ENCODE measurements at regions not wholly inside any gene's neighbourhood (a gene's known extent, or its start where the extent isn't known, plus 50 kb on each side); places are given as distances from the start of the nearest gene placed in this dataset.

GRCh38 chr4:181646864-181647263 is 596.3 kb upstream of the TENM3 start:
- DNase-seq = no peak

DNA sequence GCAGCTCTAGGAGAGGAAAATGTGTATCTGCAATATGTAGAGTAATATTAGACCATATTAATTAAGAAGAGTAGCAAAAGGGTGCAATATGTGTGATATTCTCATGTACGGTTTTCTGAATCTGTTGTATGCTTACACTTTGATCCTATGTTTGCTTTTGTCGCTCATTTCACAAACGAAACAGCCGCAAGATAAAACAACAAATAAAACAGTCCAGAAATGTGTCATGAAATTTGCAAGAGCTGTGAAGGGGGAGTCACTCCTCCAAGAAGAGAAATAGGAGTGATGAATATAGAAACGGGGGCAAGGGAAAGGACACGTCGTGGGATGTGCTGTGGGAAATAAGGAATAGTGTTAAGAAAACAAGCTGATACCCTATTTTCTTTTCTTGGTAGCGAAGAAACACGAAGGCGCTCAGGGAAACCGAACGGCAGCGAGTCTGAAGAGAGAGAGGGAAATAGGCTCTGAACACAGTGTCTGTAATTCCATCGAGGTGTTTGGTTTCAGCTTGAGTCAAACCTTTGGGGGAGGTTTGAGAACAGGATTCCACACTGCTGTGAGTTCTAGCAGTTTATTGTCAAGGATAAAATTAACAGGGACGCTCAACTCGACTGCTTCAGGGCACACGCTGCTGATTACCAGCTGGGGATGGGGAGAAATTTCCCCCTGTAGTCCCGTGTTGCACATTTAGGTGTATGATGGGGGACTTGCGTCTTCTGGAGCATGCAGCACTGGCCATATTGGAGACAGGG is 595.6 kb upstream of the TENM3 start:
- DNase-seq = no peak

- no peak for DNase-seq
Observed at GRCh38 chr4:181650033-181650825, 593.0 kb upstream of the TENM3 start.

DNA sequence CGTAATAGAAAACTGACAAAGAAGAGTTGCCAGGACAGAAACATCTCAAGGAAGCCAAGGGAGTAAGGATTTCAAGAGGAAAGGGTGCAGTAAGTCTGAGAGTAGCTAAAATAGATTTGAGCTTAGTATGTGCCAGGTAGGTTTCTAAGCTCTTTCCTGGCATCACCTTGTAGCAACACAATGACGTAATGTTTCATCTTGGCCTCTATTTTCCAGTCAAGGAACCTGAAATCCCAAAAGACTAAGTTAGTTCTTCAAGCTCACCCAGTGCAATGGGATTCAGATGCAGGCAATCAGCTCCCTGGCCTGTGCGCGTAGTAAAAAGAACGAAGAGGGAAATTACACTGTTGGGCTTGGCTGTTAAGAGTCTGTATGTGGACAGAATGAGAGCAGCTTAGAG is 586.5 kb upstream of the TENM3 start:
- DNase-seq = no peak

DNA sequence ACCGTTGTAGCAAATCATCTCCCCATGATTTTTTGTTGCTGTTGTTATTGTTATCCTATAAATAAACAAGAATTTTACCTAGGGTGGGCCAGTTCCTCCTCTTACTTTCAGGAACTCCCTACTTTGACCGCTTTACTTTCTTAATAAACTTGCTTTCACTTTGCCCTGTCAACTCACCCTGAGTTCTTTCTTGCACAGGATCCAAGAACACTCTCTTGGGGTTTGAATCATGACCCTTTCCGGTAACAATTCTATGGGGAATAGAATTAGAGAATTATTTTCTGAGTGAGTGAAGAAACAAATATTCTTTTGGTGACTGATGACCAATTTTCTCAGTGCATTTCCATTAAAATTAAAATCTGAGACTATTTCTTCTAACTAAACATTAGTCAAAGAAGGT is 584.0 kb upstream of the TENM3 start:
- DNase-seq = no peak

DNA sequence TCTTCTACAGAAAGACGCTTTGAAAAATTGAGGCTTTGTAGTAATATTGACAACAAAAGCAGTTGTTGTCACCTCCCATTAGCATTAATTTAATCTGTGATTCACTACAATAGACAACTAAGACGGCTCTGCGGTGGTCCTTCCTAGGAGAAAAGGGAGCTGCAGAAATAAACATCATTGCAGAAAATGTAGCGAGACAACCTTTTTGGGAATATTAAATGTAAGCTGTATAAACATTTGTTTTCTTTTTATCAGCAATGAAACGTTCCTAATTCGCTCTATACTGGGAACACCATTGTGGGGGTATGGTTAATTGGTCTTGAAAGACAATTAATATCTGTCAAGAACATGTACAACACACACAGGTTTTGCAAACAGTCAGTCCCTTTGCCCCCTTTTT is 583.3 kb upstream of the TENM3 start:
- no peak for DNase-seq

DNA sequence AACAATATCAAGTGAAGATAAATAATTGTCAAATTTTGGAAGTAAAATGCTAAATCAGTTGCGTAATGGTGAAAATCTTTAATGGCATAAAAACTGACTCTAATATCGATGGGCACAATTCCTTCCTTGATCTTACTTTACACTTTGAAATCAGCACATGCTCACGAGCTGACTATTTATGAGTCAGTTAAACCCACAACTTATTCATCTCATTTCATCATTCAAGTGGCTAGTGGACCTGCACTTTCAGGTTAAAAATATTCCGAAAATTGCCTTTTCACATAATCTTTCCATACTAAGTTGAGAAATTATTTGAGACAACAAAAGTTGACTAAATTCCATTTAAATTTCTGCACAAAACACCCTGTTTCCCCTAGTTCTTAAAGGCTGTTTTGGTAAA is 582.1 kb upstream of the TENM3 start:
- DNase-seq = no peak

GRCh38 chr4:181661923-181662322 is 581.3 kb upstream of the TENM3 start:
- DNase-seq = no peak

DNA sequence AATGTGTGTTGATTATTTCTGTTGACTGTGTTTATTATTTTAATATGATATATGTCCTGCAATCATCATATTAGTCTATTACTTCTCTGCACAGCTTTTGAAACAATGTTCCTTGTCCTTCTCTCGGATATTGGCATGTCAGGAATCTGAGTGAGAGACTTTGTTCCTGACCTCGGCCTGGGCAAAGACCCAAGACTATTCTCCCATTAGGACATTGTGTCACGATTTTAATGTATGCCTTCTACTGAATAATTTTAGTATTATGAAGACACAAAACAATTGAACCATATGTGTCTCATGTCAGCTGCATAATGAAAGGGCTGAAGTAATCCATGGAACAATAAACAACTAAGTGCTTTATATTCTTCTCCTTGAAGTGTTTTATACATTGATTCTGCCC is 580.8 kb upstream of the TENM3 start:
- DNase-seq = no peak

- no peak for DNase-seq
Observed at GRCh38 chr4:181670506-181670905, 572.7 kb upstream of the TENM3 start.

DNA sequence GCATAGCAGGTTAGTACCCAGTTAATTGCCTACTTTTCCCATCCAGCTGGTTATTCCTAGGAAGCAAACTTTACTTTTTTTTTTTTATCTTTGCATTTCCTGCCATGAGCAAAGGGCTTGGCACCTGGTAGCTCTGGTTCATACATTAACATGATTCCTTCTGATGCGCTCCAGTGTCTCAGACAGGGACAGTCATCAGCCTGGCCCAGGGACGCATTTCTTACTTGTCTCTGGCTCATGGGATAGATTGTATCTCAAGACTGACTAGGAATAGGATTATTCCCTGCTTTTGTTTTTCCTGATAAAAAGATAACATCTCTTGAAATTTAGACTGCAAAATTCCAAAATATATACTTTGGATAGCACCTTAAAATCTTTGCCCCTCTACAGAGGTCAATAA is 571.5 kb upstream of the TENM3 start:
- no peak for DNase-seq

GRCh38 chr4:181672751-181673150 is 570.5 kb upstream of the TENM3 start:
- DNase-seq = no peak

GRCh38 chr4:181674315-181674875 is 568.8 kb upstream of the TENM3 start:
- DNase-seq = no peak

DNA sequence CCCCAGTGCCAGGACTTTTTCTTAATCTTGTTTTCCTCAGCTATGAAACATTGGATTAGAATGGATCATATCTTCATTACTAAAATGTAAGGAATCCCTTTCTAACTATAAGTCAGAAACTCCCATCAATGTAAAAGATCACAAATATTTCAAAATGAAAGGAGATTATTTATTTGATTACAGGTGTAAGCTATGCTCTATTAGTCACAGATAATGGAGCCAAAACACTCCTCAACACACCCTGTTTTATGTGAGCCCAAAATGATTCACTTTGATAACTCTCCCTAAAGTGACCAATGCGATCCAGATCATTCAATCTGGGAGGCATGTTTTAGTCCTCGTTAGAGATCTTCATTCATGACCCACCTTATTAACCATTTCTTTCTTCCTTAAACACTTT is 566.7 kb upstream of the TENM3 start:
- DNase-seq = no peak

- DNase-seq = no peak
Observed at GRCh38 chr4:181677201-181677600, 566.0 kb upstream of the TENM3 start.

DNA sequence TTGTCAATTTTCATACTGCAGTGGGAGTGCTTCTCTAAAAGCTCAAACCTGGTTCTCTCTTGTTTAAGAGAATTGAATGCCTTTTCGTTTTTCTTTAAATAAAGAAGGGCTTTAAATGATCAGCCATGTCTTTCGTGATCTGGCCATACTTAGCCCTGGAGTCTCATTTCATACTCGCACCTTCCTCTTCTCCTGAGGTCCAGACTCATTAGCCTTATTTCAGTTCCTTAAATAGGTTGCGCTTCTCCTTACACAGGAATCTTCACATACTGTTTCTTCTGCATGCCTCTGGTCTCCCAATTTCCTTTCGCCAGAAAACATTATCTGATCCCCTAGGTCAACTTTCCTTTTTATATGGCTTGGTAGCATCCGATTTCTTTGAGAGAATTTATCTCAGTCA is 565.6 kb upstream of the TENM3 start:
- no peak for DNase-seq

GRCh38 chr4:181679754-181680153 is 563.4 kb upstream of the TENM3 start:
- no peak for DNase-seq

DNA sequence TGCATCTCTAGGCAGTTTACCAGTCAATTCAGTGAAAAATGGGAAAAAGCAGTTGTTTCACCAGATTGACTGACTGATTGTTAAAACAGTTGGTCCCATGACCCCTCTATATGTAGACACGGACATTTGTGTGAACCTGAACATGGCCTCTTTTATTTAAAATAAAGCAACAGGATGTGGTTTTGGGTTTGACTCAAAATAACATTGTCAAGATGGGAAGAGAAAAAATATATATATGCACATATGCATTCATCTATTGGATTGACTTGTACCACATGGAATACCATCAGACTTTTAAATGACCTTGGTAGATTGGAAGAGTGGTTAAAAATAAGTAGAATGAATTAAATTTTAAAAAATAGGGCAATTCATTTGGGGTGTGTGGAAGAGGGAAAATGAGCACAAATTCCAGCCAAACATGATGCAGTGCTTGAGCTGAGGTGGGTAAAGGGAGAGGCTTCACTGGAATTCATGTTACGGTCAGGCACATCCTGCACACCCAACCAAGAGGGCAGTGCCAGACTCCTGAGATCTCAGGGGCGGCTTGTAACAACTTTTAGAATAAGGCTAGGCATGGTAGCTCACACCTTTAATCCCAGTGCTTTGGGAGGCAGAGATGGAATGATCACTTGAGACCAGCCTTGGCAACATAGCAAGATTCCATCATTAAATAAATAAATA is 560.7 kb upstream of the TENM3 start:
- no peak for DNase-seq

DNA sequence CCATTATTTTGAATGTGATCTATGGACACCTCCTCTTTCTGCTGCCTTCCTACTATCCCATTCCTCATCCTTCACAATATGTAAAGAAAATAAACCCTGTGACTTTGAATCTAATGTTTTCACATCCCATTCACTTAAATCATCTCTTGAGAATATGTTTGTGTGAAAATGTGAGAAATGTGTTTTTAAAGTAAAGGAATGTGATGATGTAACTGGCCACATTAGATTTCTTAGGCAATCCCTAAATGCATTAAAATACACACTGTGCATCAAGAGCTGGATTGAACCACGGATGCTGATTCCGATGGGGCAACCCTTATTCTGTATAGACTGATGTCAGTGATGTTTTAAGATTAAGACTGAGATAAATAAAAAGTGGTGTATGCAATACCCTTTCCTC is 558.9 kb upstream of the TENM3 start:
- DNase-seq = no peak

GRCh38 chr4:181685461-181685860 is 557.7 kb upstream of the TENM3 start:
- no peak for DNase-seq

GRCh38 chr4:181685911-181686310 is 557.3 kb upstream of the TENM3 start:
- DNase-seq = no peak

DNA sequence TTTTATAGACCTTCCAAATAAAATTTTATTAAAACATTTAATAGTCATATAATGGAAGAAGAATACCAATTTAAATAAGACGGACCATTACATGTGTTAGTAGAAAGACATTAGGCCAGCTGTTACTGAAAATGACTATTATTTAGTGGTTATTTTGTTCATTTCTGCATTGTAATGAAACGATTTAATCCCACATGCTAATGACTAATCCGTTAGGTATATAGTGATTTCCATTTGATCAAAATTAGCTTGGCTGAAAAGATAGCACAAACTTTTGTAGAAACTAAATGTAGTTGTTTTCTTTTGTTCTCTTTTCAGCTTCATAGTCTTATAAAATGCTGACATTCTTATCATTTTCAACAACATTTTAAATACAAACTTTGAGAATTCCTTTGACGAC is 556.1 kb upstream of the TENM3 start:
- DNase-seq = no peak

GRCh38 chr4:181688432-181688831 is 554.8 kb upstream of the TENM3 start:
- no peak for DNase-seq

DNA sequence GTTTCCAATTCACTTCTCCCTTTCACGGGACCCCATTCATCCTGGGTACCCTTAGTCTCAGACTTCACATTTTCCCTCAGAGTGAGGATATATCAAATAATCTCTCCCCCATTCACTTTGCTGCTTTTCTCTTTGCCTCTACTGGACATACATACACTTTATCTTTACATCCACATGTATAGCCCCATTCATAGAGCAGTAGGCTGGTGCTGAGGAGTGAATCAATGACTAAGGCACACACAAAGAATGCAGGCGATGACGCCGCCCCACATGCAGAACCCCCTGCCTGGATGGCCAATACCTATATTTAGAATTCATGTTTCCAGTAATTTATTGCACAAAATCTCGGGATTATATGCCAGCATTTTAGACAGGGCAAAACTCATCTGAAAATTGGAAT is 554.3 kb upstream of the TENM3 start:
- DNase-seq = no peak
